HEK293 (cell line): ENCODE measurements at regions not wholly inside any gene's neighbourhood (a gene's known extent, or its start where the extent isn't known, plus 50 kb on each side); places are given as distances from the start of the nearest gene placed in this dataset.

Source experiments
- BCL11A ChIP-seq: fragments of 450-650 bp; formaldehyde crosslinking; IDR thresholded peaks from 2 replicates; pipeline ENCODE4 v1.5.1; 2016; ENCODE audit warnings: low read depth, missing biosample characterization, missing genetic modification characterization
- ZNF24 ChIP-seq: fragments of 450-650 bp; formaldehyde crosslinking; IDR thresholded peaks from 2 replicates; pipeline ENCODE4 v1.5.1; 2016; ENCODE audit warnings: missing biosample characterization, missing genetic modification characterization
- ZNF274 ChIP-seq, 2 experiments: fragments of 200-500 bp in 1 of 2; fragments of 450-650 bp in 1 of 2; sonication (Bioruptor generic) in 1 of 2; formaldehyde crosslinking in 1 of 2; IDR thresholded peaks; 2 replicates each; pipeline versions ENCODE4 v1.5.1 to v1.6.1; 2014 to 2016; ENCODE audit warnings: borderline replicate concordance in 1 of 2, inconsistent platforms in 1 of 2, low read length in 1 of 2, missing biosample characterization in 1 of 2, missing genetic modification characterization in 1 of 2
- TF ChIP-seq, protein P1 (sequence below): fragments of 450-650 bp; formaldehyde crosslinking; IDR thresholded peaks from 2 replicates; pipeline ENCODE4 v1.5.1; 2016; ENCODE audit warnings: missing biosample characterization, missing genetic modification characterization
- TF ChIP-seq, protein P2 (sequence below): fragments of 450-650 bp; formaldehyde crosslinking; IDR thresholded peaks from 2 replicates; pipeline ENCODE4 v1.5.1; 2016; ENCODE audit warnings: missing biosample characterization, missing genetic modification characterization, low read depth

DNA sequence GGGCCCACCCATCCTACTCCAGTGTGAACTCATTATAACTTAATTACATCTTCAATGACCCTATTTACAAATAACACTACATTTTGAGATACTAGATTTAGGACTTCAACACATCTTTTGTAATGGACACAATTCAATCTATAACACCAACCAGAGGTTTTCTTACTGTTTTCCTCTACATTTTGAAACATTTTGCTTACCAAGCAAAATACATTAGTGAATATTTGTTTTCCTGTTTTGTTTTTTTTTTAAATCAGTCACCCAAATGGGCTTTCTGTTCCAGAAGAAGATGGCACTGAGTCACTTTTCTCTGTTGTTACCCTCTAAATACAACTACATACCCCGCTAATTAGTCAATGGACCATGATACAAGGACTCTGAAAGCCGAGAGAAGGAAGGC, 69.2 kb upstream of the PRNP start:
- TF ChIP-seq, protein P1, sequence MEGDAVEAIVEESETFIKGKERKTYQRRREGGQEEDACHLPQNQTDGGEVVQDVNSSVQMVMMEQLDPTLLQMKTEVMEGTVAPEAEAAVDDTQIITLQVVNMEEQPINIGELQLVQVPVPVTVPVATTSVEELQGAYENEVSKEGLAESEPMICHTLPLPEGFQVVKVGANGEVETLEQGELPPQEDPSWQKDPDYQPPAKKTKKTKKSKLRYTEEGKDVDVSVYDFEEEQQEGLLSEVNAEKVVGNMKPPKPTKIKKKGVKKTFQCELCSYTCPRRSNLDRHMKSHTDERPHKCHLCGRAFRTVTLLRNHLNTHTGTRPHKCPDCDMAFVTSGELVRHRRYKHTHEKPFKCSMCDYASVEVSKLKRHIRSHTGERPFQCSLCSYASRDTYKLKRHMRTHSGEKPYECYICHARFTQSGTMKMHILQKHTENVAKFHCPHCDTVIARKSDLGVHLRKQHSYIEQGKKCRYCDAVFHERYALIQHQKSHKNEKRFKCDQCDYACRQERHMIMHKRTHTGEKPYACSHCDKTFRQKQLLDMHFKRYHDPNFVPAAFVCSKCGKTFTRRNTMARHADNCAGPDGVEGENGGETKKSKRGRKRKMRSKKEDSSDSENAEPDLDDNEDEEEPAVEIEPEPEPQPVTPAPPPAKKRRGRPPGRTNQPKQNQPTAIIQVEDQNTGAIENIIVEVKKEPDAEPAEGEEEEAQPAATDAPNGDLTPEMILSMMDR (tag by site-specific recombination), result no peak
- TF ChIP-seq ZNF24, result no peak
- TF ChIP-seq, protein P2, sequence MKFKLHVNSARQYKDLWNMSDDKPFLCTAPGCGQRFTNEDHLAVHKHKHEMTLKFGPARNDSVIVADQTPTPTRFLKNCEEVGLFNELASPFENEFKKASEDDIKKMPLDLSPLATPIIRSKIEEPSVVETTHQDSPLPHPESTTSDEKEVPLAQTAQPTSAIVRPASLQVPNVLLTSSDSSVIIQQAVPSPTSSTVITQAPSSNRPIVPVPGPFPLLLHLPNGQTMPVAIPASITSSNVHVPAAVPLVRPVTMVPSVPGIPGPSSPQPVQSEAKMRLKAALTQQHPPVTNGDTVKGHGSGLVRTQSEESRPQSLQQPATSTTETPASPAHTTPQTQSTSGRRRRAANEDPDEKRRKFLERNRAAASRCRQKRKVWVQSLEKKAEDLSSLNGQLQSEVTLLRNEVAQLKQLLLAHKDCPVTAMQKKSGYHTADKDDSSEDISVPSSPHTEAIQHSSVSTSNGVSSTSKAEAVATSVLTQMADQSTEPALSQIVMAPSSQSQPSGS (tag by site-specific recombination), result no peak
- TF ChIP-seq ZNF274 (IDR thresholded peaks at IDR 0.05; ENCODE audit: low read length), result no peak
- TF ChIP-seq ZNF274 (tag by site-specific recombination; IDR thresholded peaks at IDR 0.05; ENCODE audit: borderline replicate concordance), result no peak
- TF ChIP-seq BCL11A (tag by site-specific recombination), result no peak
